ENCODE measurements at regions not wholly inside any gene's neighbourhood (a gene's known extent, or its start where the extent isn't known, plus 50 kb on each side); places are given as distances from the start of the nearest gene placed in this dataset.

DNA sequence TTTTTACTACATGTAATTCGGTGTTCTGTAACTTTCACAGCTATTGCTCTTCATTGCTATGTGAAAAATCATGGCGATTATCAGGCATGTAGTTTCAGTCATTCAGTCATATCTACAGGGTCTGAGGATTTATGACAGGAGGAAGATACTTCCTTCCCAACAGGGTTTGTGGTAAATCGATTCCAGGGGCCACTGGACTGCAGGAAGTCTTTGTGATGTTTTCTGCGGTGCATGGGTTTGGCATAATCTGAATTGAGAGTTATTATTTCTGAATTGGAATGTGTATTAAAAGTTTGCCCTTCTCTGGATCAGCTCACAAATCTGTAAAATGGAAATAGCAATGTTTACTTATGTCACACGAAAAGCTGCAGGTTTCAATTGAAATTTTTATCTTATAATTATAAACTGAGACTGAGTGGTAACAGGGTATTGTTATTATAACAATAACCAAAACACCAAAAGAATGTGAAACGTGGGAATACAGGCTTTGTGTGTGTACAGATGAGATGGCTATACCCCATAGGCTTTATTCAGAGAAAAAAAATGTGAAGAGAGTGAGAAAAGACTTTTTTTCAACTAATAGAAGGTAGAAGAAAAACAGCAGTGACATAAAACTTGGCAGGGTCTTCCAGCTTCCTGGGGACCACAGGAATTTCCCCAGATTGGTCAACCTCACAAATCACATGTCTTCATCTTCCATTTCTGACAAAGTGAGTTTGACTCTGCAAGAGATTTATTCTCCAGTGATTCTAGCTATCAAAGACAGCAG is 307.7 kb upstream of the NFE2L3 start (continued):
- TF ChIP-seq, protein P1, sequence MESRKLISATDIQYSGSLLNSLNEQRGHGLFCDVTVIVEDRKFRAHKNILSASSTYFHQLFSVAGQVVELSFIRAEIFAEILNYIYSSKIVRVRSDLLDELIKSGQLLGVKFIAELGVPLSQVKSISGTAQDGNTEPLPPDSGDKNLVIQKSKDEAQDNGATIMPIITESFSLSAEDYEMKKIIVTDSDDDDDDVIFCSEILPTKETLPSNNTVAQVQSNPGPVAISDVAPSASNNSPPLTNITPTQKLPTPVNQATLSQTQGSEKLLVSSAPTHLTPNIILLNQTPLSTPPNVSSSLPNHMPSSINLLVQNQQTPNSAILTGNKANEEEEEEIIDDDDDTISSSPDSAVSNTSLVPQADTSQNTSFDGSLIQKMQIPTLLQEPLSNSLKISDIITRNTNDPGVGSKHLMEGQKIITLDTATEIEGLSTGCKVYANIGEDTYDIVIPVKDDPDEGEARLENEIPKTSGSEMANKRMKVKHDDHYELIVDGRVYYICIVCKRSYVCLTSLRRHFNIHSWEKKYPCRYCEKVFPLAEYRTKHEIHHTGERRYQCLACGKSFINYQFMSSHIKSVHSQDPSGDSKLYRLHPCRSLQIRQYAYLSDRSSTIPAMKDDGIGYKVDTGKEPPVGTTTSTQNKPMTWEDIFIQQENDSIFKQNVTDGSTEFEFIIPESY (IDR thresholded peaks at IDR 0.05; ENCODE audit: extremely low read depth, insufficient replicate concordance, low read length): no peak
- no peak for TF ChIP-seq YY1 (IDR thresholded peaks at IDR 0.05; ENCODE audit: extremely low read depth, insufficient replicate concordance, low read depth, low read length)
- TF ChIP-seq CEBPB (IDR thresholded peaks at IDR 0.05; ENCODE audit: low read depth): no peak
- no peak for TF ChIP-seq ZFX (IDR thresholded peaks at IDR 0.05)

DNA sequence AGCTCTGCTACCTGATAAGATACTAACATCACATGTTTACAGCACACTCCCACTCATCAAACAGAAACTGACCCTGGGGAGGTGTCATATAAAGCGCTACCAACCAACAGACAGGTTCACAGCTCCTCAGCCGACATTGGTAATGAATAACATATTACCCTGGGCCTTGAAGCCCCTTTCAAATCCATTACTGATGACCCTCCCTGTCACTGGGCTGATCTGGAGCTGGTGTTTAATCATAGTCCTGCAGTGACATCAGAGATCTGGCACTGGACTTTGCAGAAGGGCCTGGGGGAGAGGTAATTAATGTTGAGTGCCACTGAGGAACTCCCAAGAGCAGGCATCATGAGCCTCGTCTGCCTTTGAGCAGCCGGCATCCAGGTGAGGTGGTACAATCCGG is 306.5 kb upstream of the NFE2L3 start:
- TF ChIP-seq SRF (IDR thresholded peaks at IDR 0.05; ENCODE audit: low read depth) (no peak), JUND (IDR thresholded peaks at IDR 0.05) (no peak), EZH2phosphoT487 (IDR thresholded peaks at IDR 0.05; ENCODE audit: borderline replicate concordance) (no peak), CBX3 (IDR thresholded peaks at IDR 0.05; ENCODE audit: low read depth) (no peak), SP1 (IDR thresholded peaks at IDR 0.05; ENCODE audit: low read depth) (no peak), REST (IDR thresholded peaks at IDR 0.05; ENCODE audit: low read depth) (no peak), YY1 (IDR thresholded peaks at IDR 0.05; ENCODE audit: extremely low read depth, insufficient replicate concordance, low read depth, low read length) (no peak)
- no peaks in the 10 kb centered on the region for H3K9me3 ChIP-seq (ENCODE audit: control insufficient read depth in 1 of 2, insufficient read depth in 1 of 2, low read depth in 1 of 2, low read length in 2 of 2)
- no peaks in the 10 kb centered on the region for H4K20me1 ChIP-seq (ENCODE audit: insufficient read depth)
- H3K36me3 ChIP-seq (ENCODE audit: control insufficient read depth in 1 of 2, insufficient read depth in 2 of 2, low read length in 2 of 2): no peaks in the 10 kb centered on the region
- H3K27me3 ChIP-seq (ENCODE audit: insufficient read depth, low read length): no peaks in the 10 kb centered on the region
- DNase-seq (ENCODE audit: low read depth, low spot score) (no peak), ATAC-seq (no peak)
- no peak overlapping the region for H2AFZ ChIP-seq (ENCODE audit: low read depth, low read length, poor library complexity, severe bottlenecking)
- H3K4me1 ChIP-seq (ENCODE audit: control insufficient read depth in 1 of 2, insufficient read depth in 2 of 2, low read length in 2 of 2): 0 out of 4 replicates have a peak, but pooled peaks cover 0 to 4% of the 10 kb centered on the region in 2 experiments
- H3K4me2 ChIP-seq (ENCODE audit: low read length): no peak overlapping the region
- no peak overlapping the region for H3K9ac ChIP-seq (ENCODE audit: low read length)
- ChIA-PET RAD21 (ENCODE audit: low non-redundant PET in 1 of 2, low total read pairs in 2 of 2, uncharacterized antibody in 2 of 2, unreplicated experiment in 2 of 2) (no interaction called here), CTCF (no interaction called here), POLR2A (no interaction called here)
- H3K27ac ChIP-seq (ENCODE audit: low read depth, low read length): no peak overlapping the region
- BruUV-seq (replicated peaks): no TSS peak
- intact Hi-C loops (cut with micrococcal nuclease): no loop called here
- no peaks in the 10 kb centered on the region for H3K79me2 ChIP-seq (ENCODE audit: insufficient read depth, low read length)
- H3K9me2 ChIP-seq (ENCODE audit: insufficient read depth): no peaks in the 10 kb centered on the region
- H3K4me3 ChIP-seq (replicated peaks in 1 of 2; ENCODE audit: low read depth in 1 of 2, low read length in 2 of 2): no peak overlapping the region

Measured in HCT116 (cell line).